HL-60 (cell line): ENCODE measurements at regions not wholly inside any gene's neighbourhood (a gene's known extent, or its start where the extent isn't known, plus 50 kb on each side); places are given as distances from the start of the nearest gene placed in this dataset.
"Not testable (repeated sequence)": the region's sequence is repeated elsewhere in the genome, so short reads cannot be mapped to it uniquely, and the experiment has no call there.

ENCODE experiments used
- GABPA ChIP-seq: IDR thresholded peaks from 2 replicates; pipeline ENCODE4 v1.6.1; 2012; ENCODE audit warnings: low read depth
- POLR2AphosphoS5 ChIP-seq: IDR thresholded peaks from 2 replicates; pipeline ENCODE4 v1.6.1; 2012; ENCODE audit warnings: low read depth
- SPI1 ChIP-seq: IDR thresholded peaks from 2 replicates; pipeline ENCODE4 v1.6.1; 2012; ENCODE audit warnings: low read depth, mild to moderate bottlenecking, borderline replicate concordance
- TF ChIP-seq, protein P1 (sequence below): IDR thresholded peaks from one replicate; pipeline ENCODE4 v1.5.1; 2011; ENCODE audit warnings: low read length, control low read depth, inconsistent platforms; ENCODE audit not compliant: insufficient read depth
- TF ChIP-seq, protein P2 (sequence below): IDR thresholded peaks from 2 replicates; pipeline ENCODE4 v1.6.1; 2012; ENCODE audit warnings: low read depth; ENCODE audit not compliant: insufficient replicate concordance

DNA sequence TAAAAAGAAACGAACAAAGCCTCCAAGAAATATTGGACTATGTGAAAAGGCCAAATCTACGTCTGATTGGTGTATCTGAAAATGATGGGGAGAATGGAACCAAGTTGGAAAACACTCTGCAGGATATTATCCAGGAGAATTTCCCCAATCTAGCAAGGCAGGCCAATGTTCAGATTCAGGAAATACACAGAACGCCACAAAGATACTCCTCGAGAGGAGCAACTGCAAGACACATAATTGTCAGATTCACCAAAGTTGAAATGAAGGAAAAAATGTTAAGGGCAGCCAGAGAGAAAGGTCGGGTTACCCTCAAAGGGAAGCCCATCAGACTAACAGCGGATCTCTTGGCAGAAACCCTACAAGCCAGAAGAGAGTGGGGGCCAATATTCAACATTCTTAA is 82.2 kb downstream of the SNTN start:
- TF ChIP-seq, protein P1, sequence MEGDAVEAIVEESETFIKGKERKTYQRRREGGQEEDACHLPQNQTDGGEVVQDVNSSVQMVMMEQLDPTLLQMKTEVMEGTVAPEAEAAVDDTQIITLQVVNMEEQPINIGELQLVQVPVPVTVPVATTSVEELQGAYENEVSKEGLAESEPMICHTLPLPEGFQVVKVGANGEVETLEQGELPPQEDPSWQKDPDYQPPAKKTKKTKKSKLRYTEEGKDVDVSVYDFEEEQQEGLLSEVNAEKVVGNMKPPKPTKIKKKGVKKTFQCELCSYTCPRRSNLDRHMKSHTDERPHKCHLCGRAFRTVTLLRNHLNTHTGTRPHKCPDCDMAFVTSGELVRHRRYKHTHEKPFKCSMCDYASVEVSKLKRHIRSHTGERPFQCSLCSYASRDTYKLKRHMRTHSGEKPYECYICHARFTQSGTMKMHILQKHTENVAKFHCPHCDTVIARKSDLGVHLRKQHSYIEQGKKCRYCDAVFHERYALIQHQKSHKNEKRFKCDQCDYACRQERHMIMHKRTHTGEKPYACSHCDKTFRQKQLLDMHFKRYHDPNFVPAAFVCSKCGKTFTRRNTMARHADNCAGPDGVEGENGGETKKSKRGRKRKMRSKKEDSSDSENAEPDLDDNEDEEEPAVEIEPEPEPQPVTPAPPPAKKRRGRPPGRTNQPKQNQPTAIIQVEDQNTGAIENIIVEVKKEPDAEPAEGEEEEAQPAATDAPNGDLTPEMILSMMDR, result not testable (repeated sequence)
- TF ChIP-seq, protein P2, sequence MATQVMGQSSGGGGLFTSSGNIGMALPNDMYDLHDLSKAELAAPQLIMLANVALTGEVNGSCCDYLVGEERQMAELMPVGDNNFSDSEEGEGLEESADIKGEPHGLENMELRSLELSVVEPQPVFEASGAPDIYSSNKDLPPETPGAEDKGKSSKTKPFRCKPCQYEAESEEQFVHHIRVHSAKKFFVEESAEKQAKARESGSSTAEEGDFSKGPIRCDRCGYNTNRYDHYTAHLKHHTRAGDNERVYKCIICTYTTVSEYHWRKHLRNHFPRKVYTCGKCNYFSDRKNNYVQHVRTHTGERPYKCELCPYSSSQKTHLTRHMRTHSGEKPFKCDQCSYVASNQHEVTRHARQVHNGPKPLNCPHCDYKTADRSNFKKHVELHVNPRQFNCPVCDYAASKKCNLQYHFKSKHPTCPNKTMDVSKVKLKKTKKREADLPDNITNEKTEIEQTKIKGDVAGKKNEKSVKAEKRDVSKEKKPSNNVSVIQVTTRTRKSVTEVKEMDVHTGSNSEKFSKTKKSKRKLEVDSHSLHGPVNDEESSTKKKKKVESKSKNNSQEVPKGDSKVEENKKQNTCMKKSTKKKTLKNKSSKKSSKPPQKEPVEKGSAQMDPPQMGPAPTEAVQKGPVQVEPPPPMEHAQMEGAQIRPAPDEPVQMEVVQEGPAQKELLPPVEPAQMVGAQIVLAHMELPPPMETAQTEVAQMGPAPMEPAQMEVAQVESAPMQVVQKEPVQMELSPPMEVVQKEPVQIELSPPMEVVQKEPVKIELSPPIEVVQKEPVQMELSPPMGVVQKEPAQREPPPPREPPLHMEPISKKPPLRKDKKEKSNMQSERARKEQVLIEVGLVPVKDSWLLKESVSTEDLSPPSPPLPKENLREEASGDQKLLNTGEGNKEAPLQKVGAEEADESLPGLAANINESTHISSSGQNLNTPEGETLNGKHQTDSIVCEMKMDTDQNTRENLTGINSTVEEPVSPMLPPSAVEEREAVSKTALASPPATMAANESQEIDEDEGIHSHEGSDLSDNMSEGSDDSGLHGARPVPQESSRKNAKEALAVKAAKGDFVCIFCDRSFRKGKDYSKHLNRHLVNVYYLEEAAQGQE, result not testable (repeated sequence)
- not testable (repeated sequence) for TF ChIP-seq POLR2AphosphoS5, SPI1, GABPA
